IPS DF 4.7 (cell line): ENCODE measurements at regions not wholly inside any gene's neighbourhood (a gene's known extent, or its start where the extent isn't known, plus 50 kb on each side); places are given as distances from the start of the nearest gene placed in this dataset.
"Not testable (repeated sequence)": the region's sequence is repeated elsewhere in the genome, so short reads cannot be mapped to it uniquely, and the experiment has no call there.

Source experiments
- DNase-seq: peaks from one replicate; pipeline ENCODE4 v3.0.0-alpha.2; 2013; ENCODE audit warnings: low spot score; ENCODE audit errors: extremely low read depth

DNA sequence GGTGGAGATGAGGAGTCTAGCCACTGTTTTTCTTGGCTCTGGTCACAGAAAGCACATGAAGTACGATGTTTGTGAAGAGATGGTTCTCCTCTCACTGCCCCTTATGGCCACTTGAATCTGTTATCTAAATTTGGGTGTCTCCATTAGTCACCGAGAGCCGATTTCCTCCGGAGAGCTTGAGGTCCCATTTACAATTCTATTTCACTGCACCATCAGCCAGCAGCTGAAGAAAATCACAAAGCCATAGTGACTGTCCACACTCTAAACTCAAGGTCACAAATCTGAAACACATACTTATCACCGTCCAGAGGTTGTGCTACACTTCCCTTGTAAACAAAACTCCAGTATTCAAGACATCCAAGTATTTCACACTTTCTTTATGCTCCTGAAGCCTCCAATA lies 207.2 kb upstream of the FRG1 start:
- not testable (repeated sequence) for DNase-seq

DNA sequence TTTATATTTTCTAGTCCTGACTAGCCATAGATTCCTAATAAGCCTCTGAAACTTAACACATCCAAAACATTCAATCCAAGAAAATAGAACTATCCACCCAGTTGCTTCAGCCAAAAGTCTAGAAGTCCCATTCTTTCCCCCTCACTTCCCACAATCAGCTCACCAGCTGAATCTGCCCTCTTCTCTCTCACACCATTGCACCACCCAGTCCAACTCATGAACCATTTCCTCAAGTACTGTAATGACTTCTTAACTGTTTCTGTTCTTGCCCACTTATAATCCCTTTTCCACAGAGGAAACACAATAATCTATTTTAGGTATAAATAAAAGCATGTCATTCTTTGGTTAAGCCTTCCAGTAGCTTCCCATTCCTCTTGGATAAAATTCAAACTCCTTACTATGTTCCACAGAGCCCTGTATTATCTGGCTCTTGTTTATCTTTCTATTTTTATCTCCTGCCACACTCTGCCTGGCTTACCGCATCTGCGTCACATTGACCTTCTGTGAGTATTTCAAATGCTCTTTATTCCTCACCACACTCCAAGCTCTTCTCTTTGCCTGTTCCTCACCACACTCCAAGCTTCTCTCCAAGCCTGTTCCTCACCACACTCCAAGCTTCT lies 205.9 kb upstream of the FRG1 start:
- DNase-seq = not testable (repeated sequence)

DNA sequence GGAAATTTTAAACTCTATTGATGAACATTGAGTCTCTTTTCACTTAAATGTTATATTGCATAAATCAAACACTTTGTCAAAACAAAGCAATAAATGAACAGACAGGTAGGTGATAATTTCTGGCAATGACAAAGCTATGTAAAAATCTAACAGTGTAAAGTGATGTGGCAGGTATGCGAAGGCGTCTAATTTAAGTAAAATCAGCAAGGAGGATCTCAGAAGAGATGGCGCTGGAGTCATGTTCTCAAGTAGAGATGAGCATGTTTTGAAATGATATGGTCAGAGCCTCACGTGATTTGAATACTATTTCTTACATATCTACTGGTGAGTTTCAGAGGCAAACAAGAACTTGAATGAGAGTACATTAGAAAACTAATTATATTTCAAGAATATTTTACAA lies 204.0 kb upstream of the FRG1 start:
- not testable (repeated sequence) for DNase-seq

DNA sequence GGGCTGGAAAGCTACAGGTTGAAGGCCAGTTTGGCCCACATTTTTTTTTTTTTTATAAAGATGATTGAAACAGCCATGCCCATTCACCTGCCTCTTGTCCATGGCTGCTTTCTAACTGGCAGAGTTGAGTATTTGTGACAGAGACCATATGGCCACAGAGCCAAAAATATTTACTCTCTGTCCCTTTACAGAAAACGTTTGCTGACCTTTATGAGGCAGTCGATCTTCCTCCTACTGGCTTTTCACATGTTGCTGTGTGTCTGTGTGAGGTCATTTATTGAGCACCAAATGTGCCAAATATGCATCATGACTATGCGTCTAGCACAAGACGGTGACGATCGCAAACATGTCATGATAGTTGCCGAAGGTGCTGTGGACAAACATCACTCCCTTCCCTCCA lies 200.6 kb upstream of the FRG1 start:
- DNase-seq = not testable (repeated sequence)

DNA sequence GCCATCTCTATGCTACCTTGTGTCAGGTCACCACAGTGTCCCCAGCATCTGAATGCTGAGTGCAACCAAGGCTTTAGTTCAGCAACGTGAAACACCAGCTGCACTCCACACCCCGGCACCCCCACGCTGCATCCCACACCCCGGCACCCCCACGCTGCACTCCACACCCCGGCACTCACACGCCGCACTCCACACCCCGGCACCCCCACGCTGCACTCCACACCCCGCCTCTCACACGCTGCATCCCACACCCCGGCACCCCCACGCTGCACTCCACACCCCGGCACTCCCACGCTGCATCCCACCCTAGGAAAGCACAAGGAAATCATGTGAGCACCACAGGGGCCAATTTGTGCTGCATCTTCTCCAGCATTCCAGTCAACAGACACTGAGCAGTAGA lies 199.8 kb upstream of the FRG1 start:
- DNase-seq = no peak

DNA sequence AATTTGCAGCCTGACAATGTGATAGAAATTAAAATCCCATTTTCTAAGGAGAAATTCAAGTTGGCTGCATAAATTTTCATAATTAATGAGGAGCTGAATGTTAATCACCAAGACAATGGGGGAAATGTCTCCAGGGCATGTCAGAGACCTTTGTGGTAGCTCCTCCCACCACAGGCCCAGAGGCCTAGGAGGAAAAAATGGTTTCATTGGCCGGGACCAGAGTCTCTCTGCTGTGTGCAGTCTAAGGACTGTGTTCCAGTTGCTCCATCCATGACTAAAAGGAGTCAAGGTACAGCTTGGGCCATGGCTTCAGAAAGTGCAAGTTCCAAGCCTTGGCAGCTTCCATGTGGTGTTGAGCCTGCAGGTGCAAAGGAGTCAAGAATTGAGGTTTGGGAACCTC lies 187.6 kb upstream of the FRG1 start:
- DNase-seq = not testable (repeated sequence)

DNA sequence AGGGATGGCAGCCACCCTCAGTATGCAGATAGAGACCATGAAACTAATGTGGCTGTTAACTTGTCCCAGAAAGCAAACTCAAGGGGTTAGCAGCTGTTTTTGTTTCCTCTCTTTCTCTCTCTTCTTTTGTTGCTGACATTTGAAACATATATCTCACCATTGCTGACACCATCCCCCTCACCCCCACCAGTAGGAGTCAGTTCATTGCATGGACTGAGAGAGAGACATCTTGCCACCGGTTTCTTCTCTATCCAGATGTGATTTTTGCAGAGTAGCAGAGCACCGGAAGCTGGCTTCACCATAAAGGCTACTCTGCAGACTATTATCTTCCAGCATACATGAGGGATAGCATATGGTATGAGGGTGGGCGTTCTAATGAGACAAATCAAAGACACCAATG lies 177.1 kb upstream of the FRG1 start:
- no peak for DNase-seq

DNA sequence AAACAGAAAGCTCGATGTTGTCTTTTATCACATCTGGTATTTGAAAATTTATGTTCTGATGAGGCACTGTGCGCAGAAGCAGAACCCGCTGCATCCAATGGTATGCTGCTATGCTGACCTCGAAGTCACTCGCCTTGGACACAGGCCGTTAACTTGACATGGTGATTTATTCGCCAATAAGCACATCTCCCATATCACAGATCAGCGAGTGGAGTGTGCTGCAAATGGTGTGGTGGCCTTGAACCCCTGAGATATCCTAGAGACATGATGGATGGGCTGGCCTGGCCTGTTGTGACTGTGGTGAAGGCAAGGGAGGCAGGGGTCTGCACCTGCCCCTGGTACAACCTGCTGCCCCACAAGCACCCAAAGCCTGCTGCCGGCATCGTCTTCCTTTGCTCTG lies 175.4 kb upstream of the FRG1 start:
- no peak for DNase-seq

DNA sequence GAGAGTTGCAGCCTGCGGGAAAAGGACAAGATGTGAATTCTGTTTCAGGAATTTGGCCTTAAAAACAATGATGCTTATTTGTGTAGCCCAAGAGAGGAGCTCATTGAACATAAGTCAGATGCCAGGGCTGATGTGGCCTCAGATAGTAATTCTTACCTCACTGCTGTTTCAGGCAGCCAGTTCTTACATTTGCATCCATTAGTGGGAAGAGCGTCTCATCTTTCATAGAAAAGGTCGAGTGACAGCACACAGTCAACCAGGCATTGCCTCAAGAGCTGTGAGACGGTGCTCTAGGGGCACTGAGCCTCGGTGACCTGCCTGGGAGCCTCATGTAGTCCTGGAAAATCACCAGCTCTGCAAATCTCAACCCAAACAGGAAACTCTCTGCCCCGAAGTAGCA lies 174.9 kb upstream of the FRG1 start:
- DNase-seq = no peak

DNA sequence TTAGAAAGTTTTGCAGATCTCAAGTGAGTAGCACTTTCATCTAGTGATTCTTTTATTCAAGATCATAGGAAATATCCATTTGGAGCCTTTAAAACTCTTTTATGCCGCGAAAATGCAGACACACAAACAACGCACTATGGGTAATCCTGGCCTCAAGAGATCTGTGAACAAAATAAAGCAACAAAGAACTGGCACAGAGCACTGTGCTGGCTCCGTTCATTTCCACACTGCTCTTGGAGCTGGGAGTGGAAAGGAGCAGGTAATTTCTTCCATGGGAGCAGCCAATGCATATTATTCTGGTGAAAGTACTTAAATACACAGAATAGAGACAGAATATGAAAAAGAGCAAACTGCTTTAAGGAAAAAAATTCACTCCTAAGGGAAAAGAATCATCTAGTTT lies 172.7 kb upstream of the FRG1 start:
- no peak for DNase-seq

DNA sequence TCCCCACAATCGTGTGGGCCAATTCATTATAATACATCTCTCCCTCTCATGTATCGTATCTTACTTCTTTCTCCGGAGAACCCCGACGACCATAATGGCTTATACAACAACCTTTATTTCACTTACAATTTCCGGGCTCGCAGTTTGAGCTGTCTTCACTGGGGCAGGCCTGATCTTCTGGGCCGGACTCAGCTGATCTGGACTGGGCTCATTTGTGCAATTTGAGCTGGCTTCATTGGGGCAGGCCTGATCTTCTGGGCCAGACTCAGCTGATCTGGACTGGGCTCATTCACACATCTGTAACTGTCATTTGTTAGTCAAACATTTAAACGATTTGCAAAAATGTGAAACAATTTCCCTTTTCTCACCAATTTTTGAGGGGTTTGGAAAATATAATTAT lies 171.5 kb upstream of the FRG1 start:
- no peak for DNase-seq

DNA sequence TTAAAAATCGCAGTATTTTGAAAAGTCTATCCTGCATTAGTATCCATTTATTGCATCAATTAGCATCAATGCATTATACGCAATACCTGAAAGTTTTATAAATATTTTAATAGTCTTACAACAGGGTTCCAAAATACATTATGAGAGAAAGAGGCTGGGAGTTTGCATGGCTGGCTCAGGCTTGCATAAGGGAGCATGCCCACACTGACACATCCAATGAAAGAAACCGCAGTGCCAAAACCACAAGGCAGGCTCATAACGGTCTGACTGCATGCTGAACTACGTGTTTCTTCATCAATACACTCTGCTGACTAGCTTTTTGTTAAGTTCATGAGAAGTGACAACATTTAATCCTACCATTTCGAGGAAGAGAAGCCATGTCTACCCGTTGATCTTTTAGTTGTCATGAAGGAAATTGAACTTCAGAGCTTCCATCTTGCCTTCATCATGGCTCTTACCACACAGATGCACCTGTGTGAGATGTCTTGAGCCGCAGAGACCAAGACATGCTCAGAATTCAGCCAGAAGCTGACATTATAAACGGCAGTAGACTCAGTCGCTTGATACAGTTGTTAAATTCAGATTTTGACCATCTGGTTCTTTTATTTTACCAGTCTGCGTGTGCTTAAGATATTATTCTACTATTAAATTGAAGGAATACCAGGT lies 168.8 kb upstream of the FRG1 start:
- DNase-seq = no peak

DNA sequence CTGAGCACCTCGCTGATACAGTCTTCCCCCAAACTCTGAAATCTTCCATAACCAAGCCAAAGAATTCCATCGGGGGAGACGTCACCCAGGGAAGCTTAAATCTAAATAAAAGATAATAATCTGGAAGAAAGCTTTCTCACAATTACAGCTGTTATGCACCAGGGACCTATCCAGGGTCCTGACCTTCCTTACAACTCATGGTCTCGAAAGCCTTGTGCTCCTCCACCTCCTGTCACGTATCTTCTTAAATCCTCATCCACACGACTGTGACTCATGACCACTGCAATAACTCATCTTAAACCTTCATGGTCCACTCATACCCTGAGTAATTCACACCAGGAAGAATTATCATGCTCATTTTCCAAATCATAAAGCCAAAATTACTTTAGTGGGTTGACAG lies 166.8 kb upstream of the FRG1 start:
- DNase-seq = no peak

DNA sequence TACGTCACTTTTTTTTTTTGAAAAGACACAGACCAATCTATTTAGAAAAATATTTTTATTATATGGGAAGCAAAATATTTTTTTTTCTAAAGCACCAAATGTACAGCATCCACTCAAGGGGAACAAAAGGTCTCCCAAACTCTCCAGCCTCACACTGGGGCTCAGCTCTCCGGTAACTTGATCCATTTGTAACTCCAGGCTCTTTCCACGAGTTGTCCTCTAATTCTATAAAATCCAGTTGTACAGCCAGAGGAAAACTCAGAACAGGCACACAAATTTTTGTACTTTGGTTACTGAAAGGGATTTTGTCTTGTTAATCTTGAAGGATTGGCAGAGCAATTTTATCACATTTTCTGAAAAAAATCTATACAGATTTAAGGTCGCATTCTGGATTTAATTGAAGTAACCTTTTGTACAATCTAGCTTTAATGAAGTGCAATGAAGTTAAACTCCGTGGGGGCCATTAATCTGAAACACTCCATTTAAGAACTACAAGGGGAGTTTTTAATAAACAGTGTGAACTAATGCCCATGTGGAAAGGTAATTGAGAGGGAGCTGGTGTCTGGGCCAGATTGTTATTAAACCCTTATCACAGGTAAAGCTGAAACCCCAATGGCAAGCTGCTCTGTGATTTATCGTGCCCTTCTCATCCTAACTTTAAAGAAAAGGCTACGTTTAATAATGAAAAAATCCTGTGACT lies 161.2 kb upstream of the FRG1 start:
- DNase-seq = no peak

DNA sequence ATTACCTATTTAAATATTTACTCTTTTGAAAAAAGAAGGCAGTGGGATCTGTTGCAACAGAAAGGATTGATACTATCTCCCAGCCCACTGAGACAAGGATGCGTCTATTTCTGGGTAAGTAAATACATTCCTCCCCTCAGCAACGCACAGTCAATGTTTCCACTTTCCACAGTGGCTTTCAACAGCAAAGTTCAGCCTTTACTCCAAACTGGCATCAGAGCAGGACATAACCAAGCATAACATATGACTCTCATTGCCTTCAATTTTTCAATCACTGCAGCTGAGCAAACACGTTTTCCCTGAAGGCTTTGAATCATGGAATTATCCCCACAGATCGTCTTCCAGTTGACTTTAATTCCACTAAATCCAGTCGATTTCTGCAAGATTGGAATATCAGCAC lies 160.3 kb upstream of the FRG1 start:
- DNase-seq = no peak

DNA sequence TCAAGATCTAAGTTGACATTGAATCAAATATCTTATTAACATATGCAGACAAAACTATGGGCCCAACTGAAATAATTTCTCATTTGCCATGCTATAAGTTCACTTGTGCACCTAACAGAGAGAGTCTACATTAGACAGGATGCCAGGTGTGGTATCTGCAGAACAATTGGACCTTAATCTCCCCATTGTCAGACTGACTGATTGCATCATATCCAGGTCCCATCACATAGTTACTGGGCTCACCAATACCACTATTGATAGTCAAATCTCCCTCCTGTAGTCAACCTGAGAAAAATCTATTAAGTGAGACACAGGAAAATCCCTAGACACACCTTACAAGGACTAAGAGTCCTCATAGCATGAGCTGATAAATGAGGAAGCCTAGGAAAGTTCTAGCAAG lies 156.0 kb upstream of the FRG1 start:
- DNase-seq = no peak

DNA sequence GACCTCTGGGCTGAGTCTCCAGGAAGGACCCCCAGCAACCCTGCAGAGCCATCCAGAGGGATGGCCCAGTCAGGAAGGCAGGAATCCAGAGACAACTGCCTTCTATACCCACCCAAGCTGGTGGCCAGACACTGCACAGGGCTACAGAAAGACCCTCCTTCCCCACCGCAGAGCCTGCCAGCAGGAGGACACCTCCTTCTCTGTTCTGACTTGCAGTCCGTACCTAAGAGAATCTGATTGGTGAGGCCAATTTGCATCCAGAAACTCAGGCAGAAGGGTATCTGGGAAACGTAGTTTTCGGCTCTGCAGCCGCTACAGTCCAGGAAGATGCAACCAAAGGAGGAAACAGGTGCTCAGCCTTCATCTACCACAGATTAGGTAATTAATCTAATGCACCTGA lies 155.4 kb upstream of the FRG1 start:
- DNase-seq = no peak

DNA sequence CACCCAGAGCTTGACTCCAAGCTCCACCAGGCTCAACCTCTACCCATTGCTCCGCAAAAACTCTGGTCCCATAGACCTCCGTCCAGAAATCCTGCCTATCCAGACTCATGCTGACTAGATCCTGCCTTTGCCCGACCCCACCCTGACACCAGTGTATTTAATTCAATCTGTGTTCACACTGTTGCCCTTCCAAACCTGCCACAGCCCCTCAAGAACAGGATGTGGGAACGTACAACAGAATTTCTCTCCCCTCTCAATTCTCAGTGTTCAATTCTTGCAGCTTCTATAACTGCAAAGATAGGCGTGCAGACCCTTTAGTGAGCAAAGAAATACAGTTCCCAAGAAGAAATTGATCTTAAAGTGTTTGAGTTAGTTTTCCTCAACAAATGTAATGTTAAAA lies 154.2 kb upstream of the FRG1 start:
- DNase-seq = no peak

DNA sequence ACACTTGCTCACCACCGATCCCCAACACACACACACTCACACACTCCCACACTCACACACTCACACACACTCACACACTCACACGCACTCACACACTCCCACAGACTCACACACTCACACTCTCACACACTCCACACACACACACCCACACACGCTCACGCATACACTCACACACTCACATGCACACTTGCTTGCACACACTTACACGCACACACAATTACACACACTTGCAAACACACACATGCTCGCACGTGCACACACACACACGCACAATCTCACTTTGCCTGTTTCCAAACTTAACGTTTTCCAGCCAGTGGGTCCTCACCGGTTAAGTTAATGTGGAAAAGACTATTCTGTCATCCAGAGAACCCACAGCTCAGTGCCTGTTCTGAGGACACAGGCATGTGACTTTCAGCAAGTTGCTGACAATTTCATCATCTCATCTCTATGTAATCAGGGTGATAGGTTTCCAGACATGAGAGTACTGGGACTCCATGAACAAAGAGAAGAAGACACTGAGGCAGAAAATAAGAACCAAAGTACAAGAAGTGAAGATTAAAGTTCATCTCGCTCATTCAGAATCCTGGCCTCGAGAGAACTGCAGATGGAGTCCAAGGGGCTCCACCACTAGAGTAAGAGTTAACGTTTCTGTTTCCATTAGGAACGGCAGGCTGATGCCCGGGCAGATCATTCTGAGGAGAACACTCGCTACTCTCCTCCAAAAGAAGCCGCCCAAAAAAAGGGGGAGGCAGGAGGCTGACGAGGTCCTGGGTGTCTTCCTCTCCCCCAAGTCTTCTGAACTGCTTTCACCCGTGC lies 153.2 kb upstream of the FRG1 start:
- no peak for DNase-seq

DNA sequence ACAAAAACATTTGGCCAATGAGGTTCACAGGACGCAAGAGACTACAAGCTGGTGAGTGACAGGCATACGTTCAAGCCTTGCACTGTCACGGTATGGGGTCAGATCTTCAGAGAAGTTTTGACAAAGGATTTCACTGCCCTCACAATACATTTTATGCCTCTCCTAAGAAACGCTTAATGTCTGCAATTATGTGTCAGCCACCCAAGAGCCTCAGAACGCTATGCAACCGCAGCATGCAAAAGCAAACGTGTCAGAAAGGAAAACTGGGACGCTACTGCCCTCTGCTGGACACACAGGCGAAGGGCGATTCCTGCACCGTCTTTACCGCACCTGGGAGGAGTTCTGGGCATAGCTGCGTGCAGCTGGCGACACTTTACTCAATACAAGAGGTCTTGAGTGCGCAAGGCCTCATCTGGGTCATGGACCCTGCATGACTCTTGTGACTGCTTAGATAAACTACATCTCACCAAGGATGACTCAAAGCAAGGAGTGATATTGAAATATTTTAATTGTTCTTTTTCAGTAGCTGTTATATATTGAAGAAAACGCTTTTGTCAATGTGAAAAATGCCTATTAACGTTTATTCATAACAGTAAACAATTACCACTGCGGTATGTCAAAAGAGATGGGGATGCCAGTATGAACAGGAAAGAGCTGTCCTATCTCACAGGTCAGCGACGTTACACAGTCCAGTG lies 147.6 kb upstream of the FRG1 start:
- peak; percentile 53 for DNase-seq

DNA sequence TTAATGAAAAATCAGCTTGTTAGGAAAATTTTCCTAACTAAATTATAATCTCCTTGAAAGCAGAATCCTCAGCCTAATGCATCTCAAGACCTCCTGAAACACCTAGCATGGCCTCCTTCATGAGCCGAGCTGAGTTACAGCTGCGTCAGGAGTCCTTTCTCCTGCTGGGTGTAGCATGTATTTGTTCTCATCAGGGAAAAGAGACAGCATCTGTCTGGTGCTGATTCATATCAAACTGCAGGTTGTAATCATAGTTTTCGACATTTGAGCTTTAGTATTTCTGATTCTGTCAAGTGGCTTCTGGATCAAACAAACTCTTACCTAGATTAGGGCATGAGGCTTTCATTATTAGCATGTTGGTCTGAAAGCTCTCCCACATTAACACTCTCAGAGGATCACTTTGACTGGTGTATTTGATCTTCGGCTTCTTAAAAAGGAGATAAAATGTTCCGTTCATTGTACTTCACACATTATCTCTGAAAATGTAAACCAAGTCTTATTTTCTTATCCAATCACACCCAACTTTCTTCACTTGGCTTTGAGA lies 140.1 kb upstream of the FRG1 start:
- no peak for DNase-seq
